ENCODE measurements at regions not wholly inside any gene's neighbourhood (a gene's known extent, or its start where the extent isn't known, plus 50 kb on each side); places are given as distances from the start of the nearest gene placed in this dataset.

DNA sequence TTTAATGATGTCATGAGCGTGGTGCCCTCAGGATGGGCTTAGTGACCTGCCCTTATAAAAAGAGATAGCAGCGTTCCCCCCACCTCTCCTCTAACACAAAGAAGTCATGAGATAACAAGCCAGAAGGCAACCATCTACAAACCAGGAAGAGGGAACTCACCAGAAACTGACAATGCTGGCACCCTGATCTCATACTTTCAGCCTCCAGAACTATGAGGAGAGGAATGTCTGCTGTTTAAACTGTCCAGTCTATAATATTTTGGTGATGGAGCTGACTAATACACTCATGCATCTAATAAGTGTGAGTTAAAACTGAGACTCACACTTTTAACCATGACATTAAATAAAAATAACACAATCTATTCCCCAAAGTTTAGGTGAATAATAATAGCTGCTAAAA, 156.1 kb upstream of the SPEF2 start:
- H3K9me3 ChIP-seq (replicated peaks in 1 of 2; ENCODE audit: control insufficient read depth in 2 of 2, insufficient read depth in 1 of 2, low read depth in 1 of 2, low read length in 2 of 2) = no peaks in the 10 kb centered on the region
- WGBS, 2 donors (ENCODE audit: extremely low coverage in 2 of 2, insufficient read length in 2 of 2, insufficient replicate concordance in 1 of 2) = no CpG with 5 or more reads among the region's 2 CpGs
- no peak overlapping the region for H3K4ac ChIP-seq (ENCODE audit: low read length)
- no peak overlapping the region for H4K91ac ChIP-seq (ENCODE audit: low read depth, low read length, poor library complexity)
- H4K8ac ChIP-seq (ENCODE audit: low read depth, low read length) = no peak overlapping the region
- H2BK5ac ChIP-seq (ENCODE audit: low read length) = no peak overlapping the region
- no peak overlapping the region for H2AFZ ChIP-seq (ENCODE audit: low read length)
- no peaks in the 10 kb centered on the region for H3K27me3 ChIP-seq (ENCODE audit: control insufficient read depth in 3 of 3, insufficient read depth in 3 of 3, low read depth in 1 of 3, low read length in 3 of 3)
- H3K14ac ChIP-seq (ENCODE audit: low read length) = no peak overlapping the region
- H3K27ac ChIP-seq (replicated peaks; ENCODE audit: low read length) = no peak overlapping the region
- H2BK12ac ChIP-seq (ENCODE audit: low read length) = no peak overlapping the region
- no peak overlapping the region for H3K9ac ChIP-seq (ENCODE audit: low read depth, low read length, poor library complexity)
- H3K4me3 ChIP-seq (ENCODE audit: low read length in 2 of 2) = no peak overlapping the region
- H3K79me1 ChIP-seq (ENCODE audit: low read depth, low read length) = no peaks in the 10 kb centered on the region
- no peak overlapping the region for H2BK120ac ChIP-seq (ENCODE audit: low read depth, low read length)
- H3K36me3 ChIP-seq (replicated peaks in 1 of 2; ENCODE audit: control insufficient read depth in 2 of 2, insufficient read depth in 2 of 2, low read length in 2 of 2) = no peaks in the 10 kb centered on the region
- H3K4me2 ChIP-seq (ENCODE audit: insufficient read depth, low read length, poor library complexity, severe bottlenecking) = no peak overlapping the region
- H3K23ac ChIP-seq (ENCODE audit: low read depth, low read length, poor library complexity) = no peak overlapping the region
- H2AK5ac ChIP-seq (ENCODE audit: low read depth, low read length) = no peak overlapping the region
- no peak for DNase-seq (ENCODE audit: low spot score)
- H2BK15ac ChIP-seq (ENCODE audit: low read length) = no peak overlapping the region
- no peak overlapping the region for H3K18ac ChIP-seq (ENCODE audit: low read length)
- no peaks in the 10 kb centered on the region for H3K4me1 ChIP-seq (ENCODE audit: control insufficient read depth in 2 of 2, insufficient read depth in 1 of 2, low read depth in 1 of 2, low read length in 2 of 2)

GRCh38 chr5:35458824-35459207, 158.8 kb upstream of the SPEF2 start:
- no peak overlapping the region for H3K4me2 ChIP-seq (ENCODE audit: insufficient read depth, low read length, poor library complexity, severe bottlenecking)
- H4K8ac ChIP-seq (ENCODE audit: low read depth, low read length) = no peak overlapping the region
- no peak overlapping the region for H3K14ac ChIP-seq (ENCODE audit: low read length)
- no peaks in the 10 kb centered on the region for H3K36me3 ChIP-seq (replicated peaks in 1 of 2; ENCODE audit: control insufficient read depth in 2 of 2, insufficient read depth in 2 of 2, low read length in 2 of 2)
- H3K27ac ChIP-seq (replicated peaks; ENCODE audit: low read length) = no peak overlapping the region
- no peaks in the 10 kb centered on the region for H3K27me3 ChIP-seq (ENCODE audit: control insufficient read depth in 3 of 3, insufficient read depth in 3 of 3, low read depth in 1 of 3, low read length in 3 of 3)
- H2BK5ac ChIP-seq (ENCODE audit: low read length) = no peak overlapping the region
- no peak overlapping the region for H2BK120ac ChIP-seq (ENCODE audit: low read depth, low read length)
- no peak overlapping the region for H3K4me3 ChIP-seq (ENCODE audit: low read length in 2 of 2)
- no peak overlapping the region for H2BK12ac ChIP-seq (ENCODE audit: low read length)
- H3K79me1 ChIP-seq (ENCODE audit: low read depth, low read length) = no peaks in the 10 kb centered on the region
- H3K9me3 ChIP-seq (replicated peaks in 1 of 2; ENCODE audit: control insufficient read depth in 2 of 2, insufficient read depth in 1 of 2, low read depth in 1 of 2, low read length in 2 of 2) = no peaks in the 10 kb centered on the region
- H3K4me1 ChIP-seq (ENCODE audit: control insufficient read depth in 2 of 2, insufficient read depth in 1 of 2, low read depth in 1 of 2, low read length in 2 of 2) = no peaks in the 10 kb centered on the region
- no peak for DNase-seq (ENCODE audit: low spot score)
- H3K9ac ChIP-seq (ENCODE audit: low read depth, low read length, poor library complexity) = no peak overlapping the region
- H2BK15ac ChIP-seq (ENCODE audit: low read length) = no peak overlapping the region
- H2AK5ac ChIP-seq (ENCODE audit: low read depth, low read length) = no peak overlapping the region
- H3K23ac ChIP-seq (ENCODE audit: low read depth, low read length, poor library complexity) = no peak overlapping the region
- WGBS, 2 donors (ENCODE audit: extremely low coverage in 2 of 2, insufficient read length in 2 of 2, insufficient replicate concordance in 1 of 2) = no CpG with 5 or more reads among the region's 1 CpG
- no peak overlapping the region for H3K18ac ChIP-seq (ENCODE audit: low read length)
- no peak overlapping the region for H2AFZ ChIP-seq (ENCODE audit: low read length)
- no peak overlapping the region for H3K4ac ChIP-seq (ENCODE audit: low read length)
- no peak overlapping the region for H4K91ac ChIP-seq (ENCODE audit: low read depth, low read length, poor library complexity)

- Histone ChIP-seq H3K4me3 (ENCODE audit: low read length in 2 of 2) (no peak overlapping the region), H4K91ac (ENCODE audit: low read depth, low read length, poor library complexity) (no peak overlapping the region), H2BK15ac (ENCODE audit: low read length) (no peak overlapping the region), H3K23ac (ENCODE audit: low read depth, low read length, poor library complexity) (no peak overlapping the region), H3K4me1 (ENCODE audit: control insufficient read depth in 2 of 2, insufficient read depth in 1 of 2, low read depth in 1 of 2, low read length in 2 of 2) (no peaks in the 10 kb centered on the region), H3K36me3 (replicated peaks in 1 of 2; ENCODE audit: control insufficient read depth in 2 of 2, insufficient read depth in 2 of 2, low read length in 2 of 2) (no peaks in the 10 kb centered on the region), H2AFZ (ENCODE audit: low read length) (no peak overlapping the region), H3K18ac (ENCODE audit: low read length) (no peak overlapping the region), H3K27ac (replicated peaks; ENCODE audit: low read length) (no peak overlapping the region), H3K9me3 (replicated peaks in 1 of 2; ENCODE audit: control insufficient read depth in 2 of 2, insufficient read depth in 1 of 2, low read depth in 1 of 2, low read length in 2 of 2) (no peaks in the 10 kb centered on the region), H2BK120ac (ENCODE audit: low read depth, low read length) (no peak overlapping the region), H2BK12ac (ENCODE audit: low read length) (no peak overlapping the region), H3K79me1 (ENCODE audit: low read depth, low read length) (no peaks in the 10 kb centered on the region), H2AK5ac (ENCODE audit: low read depth, low read length) (no peak overlapping the region), H3K4me2 (ENCODE audit: insufficient read depth, low read length, poor library complexity, severe bottlenecking) (no peak overlapping the region), H3K4ac (ENCODE audit: low read length) (no peak overlapping the region), H3K14ac (ENCODE audit: low read length) (no peak overlapping the region), H2BK5ac (ENCODE audit: low read length) (no peak overlapping the region), H4K8ac (ENCODE audit: low read depth, low read length) (no peak overlapping the region), H3K9ac (ENCODE audit: low read depth, low read length, poor library complexity) (no peak overlapping the region), H3K27me3 (ENCODE audit: control insufficient read depth in 3 of 3, insufficient read depth in 3 of 3, low read depth in 1 of 3, low read length in 3 of 3) (no peaks in the 10 kb centered on the region)
- WGBS, 2 donors (ENCODE audit: extremely low coverage in 2 of 2, insufficient read length in 2 of 2, insufficient replicate concordance in 1 of 2) = no CpG with 5 or more reads among the region's 5 CpGs
- no peak for DNase-seq (ENCODE audit: low spot score)
Measured at GRCh38 chr5:35457912-35458823, 159.5 kb upstream of the SPEF2 start.

DNA sequence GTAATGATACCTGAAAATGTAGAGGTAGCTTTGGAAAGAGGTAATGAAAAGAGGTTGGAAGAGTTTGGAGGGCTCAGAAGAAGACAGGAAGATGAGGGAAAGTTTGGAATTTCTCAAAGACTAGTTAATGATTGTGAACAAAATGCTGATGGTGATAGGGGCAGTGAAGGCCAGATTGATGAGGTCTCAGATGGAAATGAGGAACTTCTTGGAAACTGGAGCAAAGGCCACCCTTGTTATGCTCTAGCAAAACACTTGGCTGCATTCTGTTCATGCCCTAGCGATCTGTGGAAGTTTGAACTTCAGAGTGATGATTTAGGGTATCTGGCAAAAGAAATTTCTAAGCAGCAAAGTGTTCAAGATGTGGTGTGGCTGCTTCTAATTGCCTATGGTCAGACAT, 161.2 kb upstream of the SPEF2 start:
- no peaks in the 10 kb centered on the region for H3K27me3 ChIP-seq (ENCODE audit: control insufficient read depth in 3 of 3, insufficient read depth in 3 of 3, low read depth in 1 of 3, low read length in 3 of 3)
- no peak overlapping the region for H3K4me3 ChIP-seq (ENCODE audit: low read length in 2 of 2)
- no peaks in the 10 kb centered on the region for H3K36me3 ChIP-seq (replicated peaks in 1 of 2; ENCODE audit: control insufficient read depth in 2 of 2, insufficient read depth in 2 of 2, low read length in 2 of 2)
- H3K9me3 ChIP-seq (replicated peaks in 1 of 2; ENCODE audit: control insufficient read depth in 2 of 2, insufficient read depth in 1 of 2, low read depth in 1 of 2, low read length in 2 of 2) = no peaks in the 10 kb centered on the region
- no peak overlapping the region for H2BK15ac ChIP-seq (ENCODE audit: low read length)
- no peak overlapping the region for H3K4me2 ChIP-seq (ENCODE audit: insufficient read depth, low read length, poor library complexity, severe bottlenecking)
- H2BK5ac ChIP-seq (ENCODE audit: low read length) = no peak overlapping the region
- no peak overlapping the region for H3K27ac ChIP-seq (replicated peaks; ENCODE audit: low read length)
- H3K4me1 ChIP-seq (ENCODE audit: control insufficient read depth in 2 of 2, insufficient read depth in 1 of 2, low read depth in 1 of 2, low read length in 2 of 2) = no peaks in the 10 kb centered on the region
- H4K91ac ChIP-seq (ENCODE audit: low read depth, low read length, poor library complexity) = no peak overlapping the region
- no peak overlapping the region for H3K9ac ChIP-seq (ENCODE audit: low read depth, low read length, poor library complexity)
- no peak overlapping the region for H2AK5ac ChIP-seq (ENCODE audit: low read depth, low read length)
- H3K4ac ChIP-seq (ENCODE audit: low read length) = no peak overlapping the region
- H3K23ac ChIP-seq (ENCODE audit: low read depth, low read length, poor library complexity) = no peak overlapping the region
- no peak overlapping the region for H4K8ac ChIP-seq (ENCODE audit: low read depth, low read length)
- DNase-seq (ENCODE audit: low spot score) = no peak
- no peak overlapping the region for H2BK12ac ChIP-seq (ENCODE audit: low read length)
- H3K79me1 ChIP-seq (ENCODE audit: low read depth, low read length) = no peaks in the 10 kb centered on the region
- no peak overlapping the region for H3K18ac ChIP-seq (ENCODE audit: low read length)
- H2BK120ac ChIP-seq (ENCODE audit: low read depth, low read length) = no peak overlapping the region
- WGBS, 2 donors (ENCODE audit: extremely low coverage in 2 of 2, insufficient read length in 2 of 2, insufficient replicate concordance in 1 of 2) = no CpG with 5 or more reads among the region's 1 CpG
- H3K14ac ChIP-seq (ENCODE audit: low read length) = no peak overlapping the region
- no peak overlapping the region for H2AFZ ChIP-seq (ENCODE audit: low read length)

Data from neuronal stem cell (in vitro differentiated cells).